ENCODE measurements at regions not wholly inside any gene's neighbourhood (a gene's known extent, or its start where the extent isn't known, plus 50 kb on each side); places are given as distances from the start of the nearest gene placed in this dataset.

- no peaks in the 10 kb centered on the region for H3K9me3 Mint-ChIP-seq (ENCODE audit: unreplicated experiment)
- no peaks in the 10 kb centered on the region for H3K27me3 Mint-ChIP-seq (ENCODE audit: unreplicated experiment)
- H3K4me3 Mint-ChIP-seq (ENCODE audit: unreplicated experiment): no peak overlapping the region
- H3K27ac Mint-ChIP-seq (ENCODE audit: unreplicated experiment): no peak overlapping the region
- no peak for TF ChIP-seq CTCF (IDR thresholded peaks at IDR 0.05)
- H3K36me3 Mint-ChIP-seq (ENCODE audit: unreplicated experiment): no peaks in the 10 kb centered on the region
- no peaks in the 10 kb centered on the region for H3K4me1 Mint-ChIP-seq (ENCODE audit: unreplicated experiment)
- no peak for DNase-seq (ENCODE audit: extremely low spot score, unreplicated experiment)
Observed at GRCh38 chr3:17911986-17912760, 169.7 kb upstream of the TBC1D5 start.

GRCh38 chr3:17910922-17911321, 168.5 kb upstream of the TBC1D5 start:
- no peaks in the 10 kb centered on the region for H3K27me3 Mint-ChIP-seq (ENCODE audit: unreplicated experiment)
- no peak overlapping the region for H3K27ac Mint-ChIP-seq (ENCODE audit: unreplicated experiment)
- no peak for DNase-seq (ENCODE audit: extremely low spot score, unreplicated experiment)
- no peak overlapping the region for H3K4me3 Mint-ChIP-seq (ENCODE audit: unreplicated experiment)
- H3K36me3 Mint-ChIP-seq (ENCODE audit: unreplicated experiment): no peaks in the 10 kb centered on the region
- no peaks in the 10 kb centered on the region for H3K9me3 Mint-ChIP-seq (ENCODE audit: unreplicated experiment)
- no peak for TF ChIP-seq CTCF (IDR thresholded peaks at IDR 0.05)
- no peaks in the 10 kb centered on the region for H3K4me1 Mint-ChIP-seq (ENCODE audit: unreplicated experiment)

- no peak for DNase-seq (ENCODE audit: extremely low spot score, unreplicated experiment)
- Mint-ChIP-seq H3K9me3 (ENCODE audit: unreplicated experiment) (no peaks in the 10 kb centered on the region), H3K27me3 (ENCODE audit: unreplicated experiment) (no peaks in the 10 kb centered on the region), H3K27ac (ENCODE audit: unreplicated experiment) (no peak overlapping the region), H3K4me1 (ENCODE audit: unreplicated experiment) (no peaks in the 10 kb centered on the region), H3K4me3 (ENCODE audit: unreplicated experiment) (no peak overlapping the region), H3K36me3 (ENCODE audit: unreplicated experiment) (no peaks in the 10 kb centered on the region)
- no peak for TF ChIP-seq CTCF (IDR thresholded peaks at IDR 0.05)
Observed at GRCh38 chr3:17909714-17910113, 167.3 kb upstream of the TBC1D5 start.

- TF ChIP-seq CTCF (IDR thresholded peaks at IDR 0.05): no peak
- H3K9me3 Mint-ChIP-seq (ENCODE audit: unreplicated experiment): no peaks in the 10 kb centered on the region
- no peaks in the 10 kb centered on the region for H3K36me3 Mint-ChIP-seq (ENCODE audit: unreplicated experiment)
- DNase-seq (ENCODE audit: extremely low spot score, unreplicated experiment): no peak
- H3K27me3 Mint-ChIP-seq (ENCODE audit: unreplicated experiment): no peaks in the 10 kb centered on the region
- no peak overlapping the region for H3K4me3 Mint-ChIP-seq (ENCODE audit: unreplicated experiment)
- H3K4me1 Mint-ChIP-seq (ENCODE audit: unreplicated experiment): no peaks in the 10 kb centered on the region
- no peak overlapping the region for H3K27ac Mint-ChIP-seq (ENCODE audit: unreplicated experiment)
Observed at GRCh38 chr3:17908399-17909191, 166.2 kb upstream of the TBC1D5 start.

GRCh38 chr3:17905996-17906395, 163.6 kb upstream of the TBC1D5 start:
- Mint-ChIP-seq H3K4me1 (ENCODE audit: unreplicated experiment) (peaks cover 5% of the 10 kb centered on the region), H3K4me3 (ENCODE audit: unreplicated experiment) (no peak overlapping the region)
- no peak for DNase-seq (ENCODE audit: extremely low spot score, unreplicated experiment)

More at GRCh38 chr3:17905996-17906395, 163.6 kb upstream of the TBC1D5 start:
- Mint-ChIP-seq H3K36me3 (ENCODE audit: unreplicated experiment) (no peaks in the 10 kb centered on the region), H3K27ac (ENCODE audit: unreplicated experiment) (no peak overlapping the region), H3K27me3 (ENCODE audit: unreplicated experiment) (no peaks in the 10 kb centered on the region), H3K9me3 (ENCODE audit: unreplicated experiment) (no peaks in the 10 kb centered on the region)
- no peak for TF ChIP-seq CTCF (IDR thresholded peaks at IDR 0.05)
